Pulmonary artery endothelial cell (primary cell): ENCODE measurements at regions not wholly inside any gene's neighbourhood (a gene's known extent, or its start where the extent isn't known, plus 50 kb on each side); places are given as distances from the start of the nearest gene placed in this dataset.
"Not testable (repeated sequence)": the region's sequence is repeated elsewhere in the genome, so short reads cannot be mapped to it uniquely, and the experiment has no call there.

Experiments used
- DNase-seq: peaks from one replicate; pipeline ENCODE4 v3.0.0-alpha.2; 2011; ENCODE audit warnings: low read depth, low spot score

GRCh38 chr4:9604031-9604892, 160.0 kb downstream of the DEFB131A start:
- not testable (repeated sequence) for DNase-seq

- not testable (repeated sequence) for DNase-seq
Observed at GRCh38 chr4:9604893-9605190, 160.6 kb downstream of the DEFB131A start.

- DNase-seq, result no peak
Observed at GRCh38 chr4:9608300-9608699, 164.1 kb downstream of the DEFB131A start.

GRCh38 chr4:9610321-9610720, 166.1 kb downstream of the DEFB131A start:
- DNase-seq, result not testable (repeated sequence)

GRCh38 chr4:9611101-9611500, 166.9 kb downstream of the DEFB131A start:
- DNase-seq, result no peak

GRCh38 chr4:9636411-9636810, 145.0 kb upstream of the DRD5 start:
- DNase-seq, result not testable (repeated sequence)

- not testable (repeated sequence) for DNase-seq
Observed at GRCh38 chr4:9659678-9660077, 121.8 kb upstream of the DRD5 start.

- not testable (repeated sequence) for DNase-seq
Observed at GRCh38 chr4:9660955-9661354, 120.5 kb upstream of the DRD5 start.

- not testable (repeated sequence) for DNase-seq
Observed at GRCh38 chr4:9670725-9671124, 110.7 kb upstream of the DRD5 start.

GRCh38 chr4:9677357-9677756, 104.1 kb upstream of the DRD5 start:
- not testable (repeated sequence) for DNase-seq

GRCh38 chr4:9679704-9680478, 101.5 kb upstream of the DRD5 start:
- DNase-seq, result no peak

- DNase-seq, result not testable (repeated sequence)
Observed at GRCh38 chr4:9683174-9683573, 98.3 kb upstream of the DRD5 start.

GRCh38 chr4:9685016-9685415, 96.4 kb upstream of the DRD5 start:
- DNase-seq, result not testable (repeated sequence)

- no peak for DNase-seq
Observed at GRCh38 chr4:9685692-9686091, 95.7 kb upstream of the DRD5 start.

GRCh38 chr4:9690636-9691237, 90.7 kb upstream of the DRD5 start:
- DNase-seq, result not testable (repeated sequence)

- peak; percentile 69 for DNase-seq
Observed at GRCh38 chr4:9691238-9692065, 90.0 kb upstream of the DRD5 start.

- not testable (repeated sequence) for DNase-seq
Observed at GRCh38 chr4:9692791-9693491, 88.5 kb upstream of the DRD5 start.

GRCh38 chr4:9694403-9694802, 87.0 kb upstream of the DRD5 start:
- DNase-seq, result not testable (repeated sequence)

GRCh38 chr4:9695994-9696393, 85.4 kb upstream of the DRD5 start:
- not testable (repeated sequence) for DNase-seq

GRCh38 chr4:9696561-9696960, 84.9 kb upstream of the DRD5 start:
- not testable (repeated sequence) for DNase-seq

- DNase-seq, result not testable (repeated sequence)
Observed at GRCh38 chr4:9702019-9702418, 79.4 kb upstream of the DRD5 start.
